Stimulated activated naive CD4-positive, alpha-beta T cell (primary cell): ENCODE measurements at regions not wholly inside any gene's neighbourhood (a gene's known extent, or its start where the extent isn't known, plus 50 kb on each side); places are given as distances from the start of the nearest gene placed in this dataset.

Experiments used
- DNase-seq, 6 experiments: peaks; one replicate each; lab custom pipeline; 2025; lab: John Stamatoyannopoulos, UW

GRCh38 chr1:82578086-82578726 is 777.5 kb downstream of the ADGRL2 start:
- DNase-seq = no peak

- DNase-seq = no peak
Observed at GRCh38 chr1:82567348-82567747, 766.6 kb downstream of the ADGRL2 start.

- no peak for DNase-seq
Observed at GRCh38 chr1:82565546-82565945, 764.8 kb downstream of the ADGRL2 start.

GRCh38 chr1:82565146-82565545 is 764.4 kb downstream of the ADGRL2 start:
- no peak for DNase-seq

- DNase-seq = no peak
Observed at GRCh38 chr1:82564333-82564732, 763.6 kb downstream of the ADGRL2 start.

- no peak for DNase-seq
Observed at GRCh38 chr1:82562448-82562847, 761.7 kb downstream of the ADGRL2 start.

GRCh38 chr1:82560566-82560965 is 759.8 kb downstream of the ADGRL2 start:
- no peak for DNase-seq

GRCh38 chr1:82555501-82555900 is 754.8 kb downstream of the ADGRL2 start:
- no peak for DNase-seq

GRCh38 chr1:82549841-82550240 is 749.1 kb downstream of the ADGRL2 start:
- no peak for DNase-seq

- DNase-seq = no peak
Observed at GRCh38 chr1:82542766-82543165, 742.0 kb downstream of the ADGRL2 start.

- DNase-seq = no peak
Observed at GRCh38 chr1:82542141-82542540, 741.4 kb downstream of the ADGRL2 start.

- DNase-seq = no peak
Observed at GRCh38 chr1:82540006-82540405, 739.3 kb downstream of the ADGRL2 start.

GRCh38 chr1:82538876-82539275 is 738.1 kb downstream of the ADGRL2 start:
- DNase-seq = no peak

GRCh38 chr1:82534996-82535395 is 734.3 kb downstream of the ADGRL2 start:
- DNase-seq = no peak

- no peak for DNase-seq
Observed at GRCh38 chr1:82525378-82525777, 724.6 kb downstream of the ADGRL2 start.

- no peak for DNase-seq
Observed at GRCh38 chr1:82520611-82521010, 719.9 kb downstream of the ADGRL2 start.

- DNase-seq = no peak
Observed at GRCh38 chr1:82517586-82517985, 716.9 kb downstream of the ADGRL2 start.

GRCh38 chr1:82515650-82516049 is 714.9 kb downstream of the ADGRL2 start:
- DNase-seq = no peak

GRCh38 chr1:82511441-82511840 is 710.7 kb downstream of the ADGRL2 start:
- no peak for DNase-seq

GRCh38 chr1:82510431-82510830 is 709.7 kb downstream of the ADGRL2 start:
- no peak for DNase-seq

GRCh38 chr1:82507011-82507410 is 706.3 kb downstream of the ADGRL2 start:
- DNase-seq = no peak

- no peak for DNase-seq
Observed at GRCh38 chr1:82503822-82504221, 703.1 kb downstream of the ADGRL2 start.

GRCh38 chr1:82499022-82499421 is 698.3 kb downstream of the ADGRL2 start:
- no peak for DNase-seq

- no peak for DNase-seq
Observed at GRCh38 chr1:82494117-82494516, 693.4 kb downstream of the ADGRL2 start.

- no peak for DNase-seq
Observed at GRCh38 chr1:82492159-82492558, 691.4 kb downstream of the ADGRL2 start.
